H1 (cell line): ENCODE measurements at regions not wholly inside any gene's neighbourhood (a gene's known extent, or its start where the extent isn't known, plus 50 kb on each side); places are given as distances from the start of the nearest gene placed in this dataset.

ENCODE experiments used
- CHD1 ChIP-seq: IDR thresholded peaks from 2 replicates; pipeline ENCODE4 v1.6.1; 2012; ENCODE audit warnings: low read depth, low read length, improper control_type of control experiment

GRCh38 chr4:165788686-165789463, 84.2 kb upstream of the TLL1 start (continued):
- TF ChIP-seq CHD1: no peak
